HL-60 (cell line): ENCODE measurements at regions not wholly inside any gene's neighbourhood (a gene's known extent, or its start where the extent isn't known, plus 50 kb on each side); places are given as distances from the start of the nearest gene placed in this dataset.

Experiments
- CTCF ChIP-seq: IDR thresholded peaks from one replicate; pipeline ENCODE4 v1.5.1; 2011; ENCODE audit warnings: low read length, control low read depth, inconsistent platforms; ENCODE audit not compliant: insufficient read depth
- GABPA ChIP-seq: IDR thresholded peaks from 2 replicates; pipeline ENCODE4 v1.6.1; 2012; ENCODE audit warnings: low read depth
- REST ChIP-seq: IDR thresholded peaks from 2 replicates; pipeline ENCODE4 v1.6.1; 2012; ENCODE audit warnings: low read depth; ENCODE audit not compliant: insufficient replicate concordance
- SPI1 ChIP-seq: IDR thresholded peaks from 2 replicates; pipeline ENCODE4 v1.6.1; 2012; ENCODE audit warnings: low read depth, mild to moderate bottlenecking, borderline replicate concordance

- TF ChIP-seq CTCF: no peak
- TF ChIP-seq REST: no peak
- no peak for TF ChIP-seq GABPA
- no peak for TF ChIP-seq SPI1
Measured at GRCh38 chr6:124887872-124888580, 74.2 kb upstream of the RNF217 start.
